CD14-positive monocyte (primary cell): ENCODE measurements at regions not wholly inside any gene's neighbourhood (a gene's known extent, or its start where the extent isn't known, plus 50 kb on each side); places are given as distances from the start of the nearest gene placed in this dataset.
"Not testable (repeated sequence)": the region's sequence is repeated elsewhere in the genome, so short reads cannot be mapped to it uniquely, and the experiment has no call there.

Source experiments
- DNase-seq, 3 donors: peaks; one replicate each; pipeline ENCODE4 v3.0.0-alpha.2; 2011 to 2022
- H2AFZ ChIP-seq: 2 replicates; pipeline ENCODE4 v1.6.0; 2012; ENCODE audit warnings: mild to moderate bottlenecking, low read depth, low read length, inconsistent platforms; ENCODE audit not compliant: insufficient read depth, poor library complexity, severe bottlenecking
- H3K27ac ChIP-seq, 2 donors: 1 replicate in 1 of 2; 2 replicates in 1 of 2; pipeline ENCODE4 v1.5.1; 2012 to 2013; ENCODE audit warnings: low read length in 2 of 2, control low read depth in 1 of 2, inconsistent platforms in 1 of 2, low read depth in 1 of 2, mild to moderate bottlenecking in 1 of 2
- H3K27me3 ChIP-seq, 2 donors: one replicate each; pipeline versions ENCODE4 v1.6.0 to v1.6.1; 2011 to 2013; ENCODE audit warnings: low read length in 2 of 2; ENCODE audit not compliant: control insufficient read depth in 2 of 2, insufficient read depth in 2 of 2
- H3K36me3 ChIP-seq, 2 donors: replicated peaks in 1 of 2; 1 replicate in 1 of 2; 2 replicates in 1 of 2; pipeline versions ENCODE4 v1.5.1 to v1.6.1; 2012 to 2013; ENCODE audit warnings: low read length in 2 of 2, control low read depth in 1 of 2, inconsistent platforms in 1 of 2, mild to moderate bottlenecking in 1 of 2; ENCODE audit not compliant: insufficient read depth in 2 of 2, control insufficient read depth in 1 of 2
- H3K4me1 ChIP-seq, 2 donors: 1 replicate in 1 of 2; 2 replicates in 1 of 2; pipeline versions ENCODE4 v1.5.1 to v1.6.1; 2012 to 2013; ENCODE audit warnings: low read length in 2 of 2, control low read depth in 1 of 2, inconsistent platforms in 1 of 2, mild to moderate bottlenecking in 1 of 2, moderate library complexity in 1 of 2; ENCODE audit not compliant: insufficient read depth in 2 of 2, control insufficient read depth in 1 of 2
- H3K4me2 ChIP-seq: replicated peaks from 2 replicates; pipeline ENCODE3; 2012; ENCODE audit warnings: low read length, moderate library complexity, mild to moderate bottlenecking; ENCODE audit not compliant: poor library complexity, severe bottlenecking; ENCODE audit errors: extremely low read depth
- H3K4me3 ChIP-seq, 3 experiments: fragments of 200-600 bp in 1 of 3; sonication (generic) in 1 of 3; replicated peaks in 1 of 3; 1 replicate in 2 of 3; 2 replicates in 1 of 3; pipeline ENCODE4 v1.5.1; 2011 to 2013; ENCODE audit warnings: low read length in 3 of 3, mild to moderate bottlenecking in 3 of 3, control low read depth in 2 of 3, low read depth in 2 of 3, inconsistent platforms in 1 of 3, moderate library complexity in 1 of 3
- H3K79me2 ChIP-seq: 2 replicates; pipeline ENCODE4 v1.6.0; 2012; ENCODE audit warnings: mild to moderate bottlenecking, control low read depth, inconsistent platforms, low read length, moderate library complexity; ENCODE audit not compliant: insufficient read depth
- H3K9ac ChIP-seq: 2 replicates; pipeline ENCODE4 v1.6.0; 2017; ENCODE audit warnings: low read length, mild to moderate bottlenecking; ENCODE audit not compliant: insufficient read depth, poor library complexity, severe bottlenecking
- H3K9me3 ChIP-seq, 2 donors: replicated peaks in 1 of 2; 1 replicate in 1 of 2; 2 replicates in 1 of 2; pipeline versions ENCODE4 v1.5.1 to v1.6.1; 2012 to 2013; ENCODE audit warnings: low read length in 2 of 2, control low read depth in 1 of 2; ENCODE audit not compliant: control insufficient read depth in 1 of 2, insufficient read depth in 1 of 2
- H4K20me1 ChIP-seq: 2 replicates; pipeline ENCODE4 v1.6.0; 2012; ENCODE audit warnings: mild to moderate bottlenecking, low read length, control low read depth, moderate library complexity; ENCODE audit not compliant: insufficient read depth
- H3K27ac Mint-ChIP-seq, 7 donors: one replicate each; pipeline ENCODE4 v1.8.0; 2020; ENCODE audit warnings: mild to moderate bottlenecking in 7 of 7, mixed read lengths in 7 of 7, moderate library complexity in 6 of 7, inconsistent platforms in 2 of 7
- H3K27me3 Mint-ChIP-seq, 3 donors: one replicate each; pipeline ENCODE4 v1.8.0; 2021 to 2022; ENCODE audit warnings: low read depth in 3 of 3, mild to moderate bottlenecking in 3 of 3, mixed read lengths in 3 of 3, moderate library complexity in 3 of 3, inconsistent platforms in 1 of 3
- H3K36me3 Mint-ChIP-seq, 2 donors: one replicate each; pipeline ENCODE4 v1.8.0; 2020; ENCODE audit warnings: mixed read lengths in 2 of 2, inconsistent platforms in 1 of 2, mild to moderate bottlenecking in 1 of 2
- H3K4me1 Mint-ChIP-seq: one replicate; pipeline ENCODE4 v1.8.0; 2020; ENCODE audit warnings: mild to moderate bottlenecking, mixed read lengths
- H3K4me3 Mint-ChIP-seq, 2 donors: one replicate each; pipeline ENCODE4 v1.8.0; 2020; ENCODE audit warnings: mild to moderate bottlenecking in 2 of 2, mixed read lengths in 2 of 2, moderate library complexity in 1 of 2
- H3K9me3 Mint-ChIP-seq, 7 donors: one replicate each; pipeline ENCODE4 v1.8.0; 2020 to 2022; ENCODE audit warnings: mixed read lengths in 7 of 7, mild to moderate bottlenecking in 6 of 7, moderate library complexity in 6 of 7, inconsistent platforms in 2 of 7
- CTCF ChIP-seq: fragments of 200-600 bp; IDR thresholded peaks from one replicate; pipeline ENCODE4 v1.8.0; 2022; ENCODE audit warnings: antibody characterized with exemption, mild to moderate bottlenecking
- WGBS: methylation state at CpG from one replicate; pipeline ENCODE4 v1.1.5; 2013; ENCODE audit warnings: missing lambda C conversion rate; ENCODE audit not compliant: insufficient coverage; 5-methylcytosine and 5-hydroxymethylcytosine counted together
- intact Hi-C, 2 donors: fragments of 100-400 bp; cut with micrococcal nuclease; formaldehyde crosslinking; loops; one replicate each; pipeline versions ENCODE4 v1.15.0 to v1.15.1; 2023

- H3K4me1 Mint-ChIP-seq, DNase-seq, H3K4me3 ChIP-seq, H3K9me3 ChIP-seq, H3K79me2 ChIP-seq, H2AFZ ChIP-seq, H3K4me2 ChIP-seq, H3K4me3 Mint-ChIP-seq, H3K36me3 Mint-ChIP-seq, H3K27me3 ChIP-seq, H3K27me3 Mint-ChIP-seq, H3K27ac Mint-ChIP-seq, H3K9me3 Mint-ChIP-seq, intact Hi-C loops, H3K9ac ChIP-seq, H4K20me1 ChIP-seq, H3K27ac ChIP-seq, H3K36me3 ChIP-seq, H3K4me1 ChIP-seq: not testable (repeated sequence)
- WGBS = 40% methylated on average over 1 of the region's 3 CpGs
Observed at GRCh38 chr20:26219546-26219945, 522.9 kb upstream of the ZNF337 start.

GRCh38 chr20:26218301-26218700 lies 521.6 kb upstream of the ZNF337 start:
- no peaks in the 10 kb centered on the region for H3K4me1 ChIP-seq
- H3K36me3 ChIP-seq = no peaks in the 10 kb centered on the region
- DNase-seq = no peak
- WGBS = 80% methylated on average over 1 of the region's 3 CpGs
- H3K9ac ChIP-seq = no peak overlapping the region
- no peaks in the 10 kb centered on the region for H3K4me1 Mint-ChIP-seq
- no peaks in the 10 kb centered on the region for H3K36me3 Mint-ChIP-seq
- no peak overlapping the region for H3K27ac ChIP-seq
- no peaks in the 10 kb centered on the region for H3K9me3 ChIP-seq
- H2AFZ ChIP-seq = no peak overlapping the region
- intact Hi-C loops = no loop called here
- H3K27me3 Mint-ChIP-seq = no peaks in the 10 kb centered on the region
- no peaks in the 10 kb centered on the region for H3K79me2 ChIP-seq
- H3K4me3 Mint-ChIP-seq = no peak overlapping the region
- peaks cover 0 to 6% (median 0%) of the 10 kb centered on the region in 7 donors for H3K9me3 Mint-ChIP-seq
- H3K4me3 ChIP-seq = no peak overlapping the region
- H4K20me1 ChIP-seq = no peaks in the 10 kb centered on the region
- TF ChIP-seq CTCF = no peak
- H3K27ac Mint-ChIP-seq = no peak overlapping the region
- H3K4me2 ChIP-seq = no peak overlapping the region
- no peaks in the 10 kb centered on the region for H3K27me3 ChIP-seq
